Caco-2 (cell line): ENCODE measurements at regions not wholly inside any gene's neighbourhood (a gene's known extent, or its start where the extent isn't known, plus 50 kb on each side); places are given as distances from the start of the nearest gene placed in this dataset.

Source experiments
- BruUV-seq: library from RNA; stranded (reverse); fragments of 400-500 nt; replicated peaks from 2 replicates; lab custom pipeline; 2021; lab: Mats Ljungman, UMichigan
- CTCF ChIA-PET: fragments of 300-600 bp; sonication (Branson Sonifier 250); formaldehyde crosslinking; loops from one replicate; lab custom pipeline; 2022; ENCODE audit warnings: antibody characterized with exemption; lab: Charles Lee
- POLR2A ChIA-PET: fragments of 300-600 bp; sonication (Branson Sonifier 250); formaldehyde crosslinking; loops from one replicate; lab custom pipeline; 2022; ENCODE audit warnings: antibody characterized with exemption; lab: Charles Lee
- DNase-seq, 2 experiments: peaks; one replicate each; pipeline versions ENCODE4 v3.0.0 to v3.0.0-alpha.2; 2020 to 2022
- H3K27me3 ChIP-seq: replicated peaks from 2 replicates; pipeline ENCODE4 v1.6.0; 2011; ENCODE audit warnings: low read length; ENCODE audit not compliant: control insufficient read depth, insufficient read depth
- H3K36me3 ChIP-seq: 2 replicates; pipeline ENCODE4 v1.5.1; 2011; ENCODE audit warnings: low read length; ENCODE audit not compliant: control insufficient read depth, insufficient read depth
- H3K4me1 ChIP-seq: fragments of 250-450 bp; sonication (Bioruptor Pico); 2 replicates; pipeline ENCODE4 v1.5.1; 2020; ENCODE audit warnings: mild to moderate bottlenecking
- H3K4me3 ChIP-seq: 2 replicates; pipeline ENCODE4 v1.5.1; 2011; ENCODE audit warnings: low read depth, mild to moderate bottlenecking, control low read depth, low read length
- H3K9me3 ChIP-seq: fragments of 250-450 bp; sonication (Bioruptor Pico); 2 replicates; pipeline ENCODE4 v1.5.1; 2020; ENCODE audit warnings: mild to moderate bottlenecking, moderate library complexity
- H3K27ac Mint-ChIP-seq: one replicate; pipeline ENCODE4 v1.8.0; 2022; ENCODE audit warnings: mixed read lengths; ENCODE audit not compliant: unreplicated experiment
- H3K27me3 Mint-ChIP-seq: one replicate; pipeline ENCODE4 v1.8.0; 2022; ENCODE audit warnings: mixed read lengths; ENCODE audit not compliant: insufficient read depth, unreplicated experiment
- H3K36me3 Mint-ChIP-seq: one replicate; pipeline ENCODE4 v1.8.0; 2022; ENCODE audit warnings: mild to moderate bottlenecking, mixed read lengths; ENCODE audit not compliant: insufficient read depth, unreplicated experiment
- H3K4me1 Mint-ChIP-seq: one replicate; pipeline ENCODE4 v1.8.0; 2022; ENCODE audit warnings: low read depth, mixed read lengths; ENCODE audit not compliant: unreplicated experiment
- H3K4me3 Mint-ChIP-seq: one replicate; pipeline ENCODE4 v1.8.0; 2022; ENCODE audit warnings: mild to moderate bottlenecking, moderate library complexity, mixed read lengths; ENCODE audit not compliant: unreplicated experiment
- H3K9me3 Mint-ChIP-seq: one replicate; pipeline ENCODE4 v1.8.0; 2022; ENCODE audit warnings: mixed read lengths; ENCODE audit not compliant: unreplicated experiment
- intact Hi-C: fragments of 100-400 bp; cut with micrococcal nuclease; formaldehyde crosslinking; loops from one replicate; pipeline ENCODE4 v1.10.0; 2022; ENCODE audit not compliant: unreplicated experiment
- TF ChIP-seq, protein P1 (sequence below), 2 experiments: fragments of 200-600 bp in 1 of 2; IDR thresholded peaks; 1 replicate in 1 of 2; 2 replicates in 1 of 2; pipeline versions ENCODE4 v1.5.1 to v1.8.0; 2011 to 2022; ENCODE audit warnings: antibody characterized with exemption in 1 of 2, control low read depth in 1 of 2, inconsistent platforms in 1 of 2, low read depth in 1 of 2, low read length in 1 of 2, mild to moderate bottlenecking in 1 of 2, moderate library complexity in 1 of 2; ENCODE audit not compliant: insufficient read depth in 1 of 2, severe bottlenecking in 1 of 2, unreplicated experiment in 1 of 2

- H3K4me3 Mint-ChIP-seq = no peak overlapping the region
- ChIA-PET POLR2A (no interaction called here), CTCF (no interaction called here)
- DNase-seq = no peak
- BruUV-seq = no TSS peak
- H3K36me3 Mint-ChIP-seq = peaks cover 21% of the 10 kb centered on the region
- Histone ChIP-seq H3K9me3 (no peaks in the 10 kb centered on the region), H3K4me1 (peaks cover 5% of the 10 kb centered on the region), H3K4me3 (no peak overlapping the region), H3K36me3 (no peaks in the 10 kb centered on the region; the same call in 1 of the 2 replicates), H3K27me3 (no peaks in the 10 kb centered on the region)
- H3K27ac Mint-ChIP-seq = no peak overlapping the region
- no peaks in the 10 kb centered on the region for H3K9me3 Mint-ChIP-seq
- intact Hi-C loops = no loop called here
- peaks cover 18% of the 10 kb centered on the region for H3K4me1 Mint-ChIP-seq
- TF ChIP-seq, protein P1, sequence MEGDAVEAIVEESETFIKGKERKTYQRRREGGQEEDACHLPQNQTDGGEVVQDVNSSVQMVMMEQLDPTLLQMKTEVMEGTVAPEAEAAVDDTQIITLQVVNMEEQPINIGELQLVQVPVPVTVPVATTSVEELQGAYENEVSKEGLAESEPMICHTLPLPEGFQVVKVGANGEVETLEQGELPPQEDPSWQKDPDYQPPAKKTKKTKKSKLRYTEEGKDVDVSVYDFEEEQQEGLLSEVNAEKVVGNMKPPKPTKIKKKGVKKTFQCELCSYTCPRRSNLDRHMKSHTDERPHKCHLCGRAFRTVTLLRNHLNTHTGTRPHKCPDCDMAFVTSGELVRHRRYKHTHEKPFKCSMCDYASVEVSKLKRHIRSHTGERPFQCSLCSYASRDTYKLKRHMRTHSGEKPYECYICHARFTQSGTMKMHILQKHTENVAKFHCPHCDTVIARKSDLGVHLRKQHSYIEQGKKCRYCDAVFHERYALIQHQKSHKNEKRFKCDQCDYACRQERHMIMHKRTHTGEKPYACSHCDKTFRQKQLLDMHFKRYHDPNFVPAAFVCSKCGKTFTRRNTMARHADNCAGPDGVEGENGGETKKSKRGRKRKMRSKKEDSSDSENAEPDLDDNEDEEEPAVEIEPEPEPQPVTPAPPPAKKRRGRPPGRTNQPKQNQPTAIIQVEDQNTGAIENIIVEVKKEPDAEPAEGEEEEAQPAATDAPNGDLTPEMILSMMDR (IDR thresholded peaks at IDR 0.05; ENCODE audit: insufficient read depth in 1 of 2, low read depth in 1 of 2, low read length in 1 of 2, severe bottlenecking in 1 of 2, unreplicated experiment in 1 of 2) = no peak
- no peaks in the 10 kb centered on the region for H3K27me3 Mint-ChIP-seq
These were observed 299.8 kb downstream of the ARL4A start for GRCh38 chr7:12987238-12987637.

- ChIA-PET CTCF (no interaction called here), POLR2A (no interaction called here)
- no peaks in the 10 kb centered on the region for H3K27me3 ChIP-seq
- no peaks in the 10 kb centered on the region; the same call in 1 of the 2 replicates for H3K36me3 ChIP-seq
- intact Hi-C loops = no loop called here
- H3K9me3 ChIP-seq = no peaks in the 10 kb centered on the region
- Mint-ChIP-seq H3K27ac (no peak overlapping the region), H3K27me3 (no peaks in the 10 kb centered on the region), H3K4me1 (peaks cover 10% of the 10 kb centered on the region), H3K9me3 (no peaks in the 10 kb centered on the region), H3K36me3 (peaks cover 15% of the 10 kb centered on the region), H3K4me3 (no peak overlapping the region)
- H3K4me3 ChIP-seq = no peak overlapping the region
- TF ChIP-seq, protein P1 (IDR thresholded peaks at IDR 0.05; ENCODE audit: insufficient read depth in 1 of 2, low read depth in 1 of 2, low read length in 1 of 2, severe bottlenecking in 1 of 2, unreplicated experiment in 1 of 2) = no peak
- H3K4me1 ChIP-seq = peaks cover 5% of the 10 kb centered on the region; the same call in 1 of the 2 replicates
- DNase-seq = no peak
- no TSS peak for BruUV-seq
These were observed 303.0 kb downstream of the ARL4A start for GRCh38 chr7:12990440-12990839.

GRCh38 chr7:12993025-12993424 is 305.6 kb downstream of the ARL4A start:
- H3K4me3 ChIP-seq = no peak overlapping the region
- no TSS peak for BruUV-seq
- peaks cover 15% of the 10 kb centered on the region for H3K36me3 Mint-ChIP-seq
- TF ChIP-seq, protein P1 (IDR thresholded peaks at IDR 0.05; ENCODE audit: insufficient read depth in 1 of 2, low read depth in 1 of 2, low read length in 1 of 2, severe bottlenecking in 1 of 2, unreplicated experiment in 1 of 2) = no peak
- intact Hi-C loops = no loop called here
- ChIA-PET POLR2A (no interaction called here), CTCF (no interaction called here)
- H3K36me3 ChIP-seq = no peaks in the 10 kb centered on the region; the same call in 1 of the 2 replicates
- H3K9me3 ChIP-seq = peaks cover 10% of the 10 kb centered on the region
- no peaks in the 10 kb centered on the region for H3K27me3 Mint-ChIP-seq
- H3K4me3 Mint-ChIP-seq = no peak overlapping the region
- peaks cover 10% of the 10 kb centered on the region for H3K4me1 Mint-ChIP-seq
- peaks cover 5% of the 10 kb centered on the region; the same call in 1 of the 2 replicates for H3K4me1 ChIP-seq
- peaks cover 11% of the 10 kb centered on the region for H3K9me3 Mint-ChIP-seq
- H3K27ac Mint-ChIP-seq = no peak overlapping the region
- no peak for DNase-seq
- H3K27me3 ChIP-seq = no peaks in the 10 kb centered on the region
